H1 (cell line): ENCODE measurements at regions not wholly inside any gene's neighbourhood (a gene's known extent, or its start where the extent isn't known, plus 50 kb on each side); places are given as distances from the start of the nearest gene placed in this dataset.

ENCODE experiments used
- CTCF ChIA-PET: fragments of 300-600 bp; sonication (Branson Sonifier 250); formaldehyde crosslinking; loops from one replicate; lab custom pipeline; 2021; ENCODE audit not compliant: partially characterized antibody; lab: Charles Lee
- POLR2A ChIA-PET: fragments of 300-600 bp; sonication (Branson Sonifier 250); formaldehyde crosslinking; loops from one replicate; lab custom pipeline; 2021; ENCODE audit warnings: inconsistent platforms; ENCODE audit not compliant: partially characterized antibody; lab: Charles Lee
- DNase-seq, 2 experiments: peaks; one replicate each; pipeline versions ENCODE4 v3.0.0 to v3.0.0-alpha.2; 2010 to 2022; ENCODE audit warnings: low spot score in 2 of 2, low read depth in 1 of 2, mixed read lengths in 1 of 2
- FAIRE-seq: peaks from 2 replicates; lab custom pipeline; 2011; peaks lifted over from hg19 to GRCh38; lab: Jason Lieb, UNC
- H2AFZ ChIP-seq: 2 replicates; pipeline ENCODE4 v1.8.1; 2012; ENCODE audit warnings: low read length, inconsistent platforms
- H2AK5ac ChIP-seq: 2 replicates; pipeline ENCODE4 v1.6.1; 2013; ENCODE audit warnings: low read depth, low read length
- H2BK120ac ChIP-seq: replicated peaks from 2 replicates; pipeline ENCODE3; 2013; ENCODE audit warnings: low read depth, low read length, inconsistent platforms
- H2BK12ac ChIP-seq: 2 replicates; pipeline ENCODE4 v1.6.1; 2013; ENCODE audit warnings: low read depth, low read length
- H2BK15ac ChIP-seq: 2 replicates; pipeline ENCODE4 v1.6.1; 2013; ENCODE audit warnings: low read length
- H2BK20ac ChIP-seq: 2 replicates; pipeline ENCODE4 v1.6.1; 2013; ENCODE audit warnings: low read length
- H2BK5ac ChIP-seq: 2 replicates; pipeline ENCODE4 v1.6.1; 2013; ENCODE audit warnings: low read depth, low read length
- H3K14ac ChIP-seq: 2 replicates; pipeline ENCODE4 v1.6.1; 2013; ENCODE audit warnings: inconsistent platforms; ENCODE audit not compliant: insufficient read length
- H3K18ac ChIP-seq: 2 replicates; pipeline ENCODE4 v1.6.1; 2013; ENCODE audit warnings: low read length; ENCODE audit errors: extremely low read depth
- H3K23ac ChIP-seq: 2 replicates; pipeline ENCODE4 v1.6.1; 2013; ENCODE audit warnings: inconsistent platforms; ENCODE audit not compliant: insufficient read length
- H3K23me2 ChIP-seq: 2 replicates; pipeline ENCODE4 v1.6.1; 2013; ENCODE audit warnings: low read depth, low read length
- H3K27ac ChIP-seq: 2 replicates; pipeline ENCODE4 v1.6.1; 2011; ENCODE audit warnings: low read depth, low read length, inconsistent platforms
- H3K27me3 ChIP-seq, 4 experiments: replicated peaks in 1 of 4; 1 replicate in 1 of 4; 2 replicates in 3 of 4; pipeline versions ENCODE4 v1.6.1 to v1.8.1; 2011 to 2013; ENCODE audit warnings: low read length in 3 of 4, mild to moderate bottlenecking in 3 of 4, inconsistent platforms in 2 of 4, mixed read lengths in 2 of 4, moderate library complexity in 1 of 4; ENCODE audit not compliant: control insufficient read depth in 3 of 4, insufficient read depth in 3 of 4; ENCODE audit errors: extremely low read depth in 1 of 4
- H3K36me3 ChIP-seq, 4 experiments: 2 replicates each; pipeline versions ENCODE4 v1.6.1 to v1.8.1; 2011 to 2013; ENCODE audit warnings: mild to moderate bottlenecking in 4 of 4, low read length in 3 of 4, moderate library complexity in 2 of 4, control low read depth in 1 of 4, inconsistent platforms in 1 of 4; ENCODE audit not compliant: insufficient read depth in 4 of 4, control insufficient read depth in 2 of 4
- H3K4ac ChIP-seq: replicated peaks from 2 replicates; pipeline ENCODE3; 2013; ENCODE audit warnings: low read length, low read depth, mixed read lengths, inconsistent platforms; ENCODE audit not compliant: insufficient read length
- H3K4me1 ChIP-seq, 4 experiments: replicated peaks in 1 of 4; 1 replicate in 1 of 4; 2 replicates in 3 of 4; pipeline versions ENCODE4 v1.6.1 to v1.8.1; 2011 to 2013; ENCODE audit warnings: low read length in 3 of 4, inconsistent platforms in 2 of 4, mixed read lengths in 1 of 4; ENCODE audit not compliant: insufficient read depth in 4 of 4, control insufficient read depth in 3 of 4
- H3K4me2 ChIP-seq, 2 experiments: 2 replicates each; pipeline versions ENCODE4 v1.6.1 to v1.8.1; 2011 to 2013; ENCODE audit warnings: low read depth in 2 of 2, low read length in 2 of 2, control low read depth in 1 of 2, inconsistent platforms in 1 of 2, mild to moderate bottlenecking in 1 of 2; ENCODE audit not compliant: insufficient read depth in 1 of 2
- H3K4me3 ChIP-seq, 4 experiments: fragments of 200-600, 300-600 bp in 1 of 4; sonication (generic), shearing (Covaris generic), sonication (Bioruptor Twin) in 1 of 4; 2 replicates each; pipeline versions ENCODE4 v1.5.1 to v1.8.1; 2011 to 2016; ENCODE audit warnings: low read length in 4 of 4, low read depth in 3 of 4, control low read depth in 2 of 4, inconsistent platforms in 2 of 4, mild to moderate bottlenecking in 2 of 4, mixed read lengths in 1 of 4, moderate library complexity in 1 of 4; ENCODE audit not compliant: insufficient read depth in 2 of 4; ENCODE audit errors: extremely low read depth in 1 of 4
- H3K56ac ChIP-seq: replicated peaks from 2 replicates; pipeline ENCODE3; 2013; ENCODE audit warnings: low read depth, mild to moderate bottlenecking, mixed read lengths, low read length, inconsistent platforms; ENCODE audit not compliant: insufficient read length
- H3K79me1 ChIP-seq: 2 replicates; pipeline ENCODE4 v1.6.1; 2013; ENCODE audit warnings: low read depth, low read length, control low read depth
- H3K79me2 ChIP-seq, 2 experiments: 2 replicates each; pipeline versions ENCODE4 v1.6.1 to v1.8.1; 2012 to 2013; ENCODE audit warnings: low read length in 2 of 2, mild to moderate bottlenecking in 2 of 2, inconsistent platforms in 1 of 2; ENCODE audit not compliant: insufficient read depth in 2 of 2, control insufficient read depth in 1 of 2
- H3K9ac ChIP-seq, 4 experiments: replicated peaks in 1 of 4; 1 replicate in 1 of 4; 2 replicates in 3 of 4; pipeline versions ENCODE4 v1.6.1 to v1.8.1; 2011 to 2013; ENCODE audit warnings: low read depth in 3 of 4, low read length in 3 of 4, control low read depth in 2 of 4, mild to moderate bottlenecking in 2 of 4, moderate library complexity in 2 of 4, inconsistent platforms in 1 of 4; ENCODE audit errors: extremely low read depth in 1 of 4
- H3K9me3 ChIP-seq, 2 experiments: 2 replicates each; pipeline versions ENCODE4 v1.6.1 to v1.8.1; 2012 to 2013; ENCODE audit warnings: mild to moderate bottlenecking in 2 of 2, moderate library complexity in 2 of 2, control low read depth in 1 of 2, inconsistent platforms in 1 of 2, low read depth in 1 of 2, low read length in 1 of 2, mixed read lengths in 1 of 2; ENCODE audit not compliant: insufficient read depth in 2 of 2
- H4K20me1 ChIP-seq, 2 experiments: replicated peaks in 1 of 2; 2 replicates each; pipeline versions ENCODE3 to v1.8.1; 2011 to 2013; ENCODE audit warnings: inconsistent platforms in 2 of 2, low read length in 2 of 2, mild to moderate bottlenecking in 1 of 2; ENCODE audit not compliant: insufficient read depth in 2 of 2, control insufficient read depth in 1 of 2
- H4K5ac ChIP-seq: 2 replicates; pipeline ENCODE4 v1.6.1; 2013; ENCODE audit warnings: low read length, low read depth, mixed read lengths, inconsistent platforms; ENCODE audit not compliant: insufficient read length
- H4K8ac ChIP-seq: 2 replicates; pipeline ENCODE4 v1.8.0; 2013; ENCODE audit warnings: mild to moderate bottlenecking, moderate library complexity, low read length, inconsistent platforms; ENCODE audit not compliant: insufficient read depth; ENCODE audit errors: extremely low read depth
- H4K91ac ChIP-seq: replicated peaks from 2 replicates; pipeline ENCODE3; 2013; ENCODE audit warnings: low read length, mixed read lengths, inconsistent platforms; ENCODE audit not compliant: insufficient read length
- CBX8 ChIP-seq: fragments of 300-800, 300-1000 bp; sonication (generic); IDR thresholded peaks from 2 replicates; pipeline ENCODE4 v1.7.1; 2016; ENCODE audit warnings: low read depth, low read length, borderline replicate concordance
- KDM4A ChIP-seq: IDR thresholded peaks from one replicate; pipeline ENCODE4 v1.7.1; 2012; ENCODE audit warnings: low read depth, mild to moderate bottlenecking, moderate library complexity, low read length, inconsistent platforms; ENCODE audit not compliant: severe bottlenecking
- RBBP5 ChIP-seq: IDR thresholded peaks from 2 replicates; pipeline ENCODE4 v1.7.1; 2012; ENCODE audit warnings: low read depth, mild to moderate bottlenecking, inconsistent platforms, low read length, moderate library complexity, borderline replicate concordance
- SP2 ChIP-seq: IDR thresholded peaks from 2 replicates; pipeline ENCODE4 v1.6.1; 2012; ENCODE audit warnings: mild to moderate bottlenecking, low read length, inconsistent platforms
- WGBS, 2 experiments: shearing (Covaris generic) in 1 of 2; methylation state at CpG; one replicate each; pipeline versions ENCODE4 v1.1.6 to v1.1.7; 2013 to 2015; ENCODE audit warnings: low lambda C conversion rate in 2 of 2, mixed read lengths in 2 of 2, inconsistent platforms in 1 of 2, low coverage in 1 of 2, missing lambda C conversion rate in 1 of 2; ENCODE audit not compliant: insufficient replicate concordance in 2 of 2, insufficient coverage in 1 of 2, insufficient read length in 1 of 2; ENCODE audit errors: extremely low coverage in 1 of 2, missing lambda C conversion rate in 1 of 2; 5-methylcytosine and 5-hydroxymethylcytosine counted together

DNA sequence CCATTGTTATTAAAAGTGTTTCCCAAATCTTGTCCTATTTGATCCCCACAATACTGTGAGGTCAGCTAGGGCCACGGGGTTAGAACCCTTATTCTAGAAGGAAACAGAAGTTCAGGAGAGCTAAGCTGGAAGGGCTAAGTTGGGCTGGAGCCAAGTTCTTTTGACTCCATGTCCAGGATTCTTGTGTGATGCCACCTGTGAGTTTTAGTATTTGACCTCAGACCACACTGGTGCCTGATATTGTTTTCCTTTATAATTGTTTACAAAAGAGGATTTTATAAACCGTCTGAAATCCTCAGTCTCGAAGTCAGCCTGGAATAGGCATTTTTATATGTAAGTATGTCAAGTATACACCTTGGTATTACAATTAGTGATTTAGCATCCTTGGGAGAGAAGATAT, 332.7 kb downstream of the CBLN1 start:
- Histone ChIP-seq H3K18ac (no peak overlapping the region), H2BK12ac (no peak overlapping the region), H3K36me3 (no peaks in the 10 kb centered on the region), H2BK120ac (no peak overlapping the region), H3K14ac (no peak overlapping the region), H2AFZ (no peak overlapping the region), H3K4me2 (no peak overlapping the region), H3K27me3 (no peaks in the 10 kb centered on the region), H3K27ac (no peak overlapping the region), H3K79me1 (no peaks in the 10 kb centered on the region), H3K4me1 (no peaks in the 10 kb centered on the region), H3K23ac (no peak overlapping the region), H3K9ac (no peak overlapping the region), H4K8ac (no peak overlapping the region), H4K5ac (no peak overlapping the region), H4K20me1 (no peaks in the 10 kb centered on the region), H3K9me3 (peaks cover 7 to 10% of the 10 kb centered on the region in 2 experiments; a peak in 1 of 4 replicates), H2AK5ac (no peak overlapping the region), H3K4ac (no peak overlapping the region), H2BK20ac (no peak overlapping the region), H3K56ac (no peak overlapping the region), H3K4me3 (no peak overlapping the region), H3K79me2 (no peaks in the 10 kb centered on the region), H3K23me2 (no peaks in the 10 kb centered on the region), H4K91ac (no peak overlapping the region), H2BK15ac (no peak overlapping the region), H2BK5ac (no peak overlapping the region)
- TF ChIP-seq CBX8 (no peak), KDM4A (no peak), SP2 (no peak), RBBP5 (no peak)
- WGBS, 2 experiments: 93% methylated on average over 3 of the region's 3 CpGs; no CpG with 5 or more reads in 1 of the 2 experiments
- DNase-seq (no peak), FAIRE-seq (no peak)
- POLR2A ChIA-PET: no interaction called here
- CTCF ChIA-PET: interaction anchor here (0.6 kb wide), 1 partner anchor 106 kb away, joined by 4 read pairs; no protein-coding TSS in a partner anchor
